ENCODE measurements at regions not wholly inside any gene's neighbourhood (a gene's known extent, or its start where the extent isn't known, plus 50 kb on each side); places are given as distances from the start of the nearest gene placed in this dataset.

- TF ChIP-seq POU6F1 (CRISPR knock-in tag; IDR thresholded peaks at IDR 0.05; ENCODE audit: borderline replicate concordance, low read depth) (no peak), TCF4 (CRISPR knock-in tag; IDR thresholded peaks at IDR 0.05; ENCODE audit: borderline replicate concordance) (no peak), ZC3H10 (CRISPR knock-in tag; IDR thresholded peaks at IDR 0.05) (no peak), ZFP30 (CRISPR knock-in tag; IDR thresholded peaks at IDR 0.05) (no peak), RARB (CRISPR knock-in tag; IDR thresholded peaks at IDR 0.05) (no peak), CSDC2 (CRISPR knock-in tag; IDR thresholded peaks at IDR 0.05) (no peak)
- TF ChIP-seq, protein P1, sequence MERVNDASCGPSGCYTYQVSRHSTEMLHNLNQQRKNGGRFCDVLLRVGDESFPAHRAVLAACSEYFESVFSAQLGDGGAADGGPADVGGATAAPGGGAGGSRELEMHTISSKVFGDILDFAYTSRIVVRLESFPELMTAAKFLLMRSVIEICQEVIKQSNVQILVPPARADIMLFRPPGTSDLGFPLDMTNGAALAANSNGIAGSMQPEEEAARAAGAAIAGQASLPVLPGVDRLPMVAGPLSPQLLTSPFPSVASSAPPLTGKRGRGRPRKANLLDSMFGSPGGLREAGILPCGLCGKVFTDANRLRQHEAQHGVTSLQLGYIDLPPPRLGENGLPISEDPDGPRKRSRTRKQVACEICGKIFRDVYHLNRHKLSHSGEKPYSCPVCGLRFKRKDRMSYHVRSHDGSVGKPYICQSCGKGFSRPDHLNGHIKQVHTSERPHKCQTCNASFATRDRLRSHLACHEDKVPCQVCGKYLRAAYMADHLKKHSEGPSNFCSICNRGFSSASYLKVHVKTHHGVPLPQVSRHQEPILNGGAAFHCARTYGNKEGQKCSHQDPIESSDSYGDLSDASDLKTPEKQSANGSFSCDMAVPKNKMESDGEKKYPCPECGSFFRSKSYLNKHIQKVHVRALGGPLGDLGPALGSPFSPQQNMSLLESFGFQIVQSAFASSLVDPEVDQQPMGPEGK (CRISPR knock-in tag; IDR thresholded peaks at IDR 0.05; ENCODE audit: borderline replicate concordance), result no peak
Measured at GRCh38 chr3:10766049-10766705, 49.9 kb upstream of the SLC6A11 start (continued).
